Ovary (tissue), 3 donors: ENCODE measurements at regions not wholly inside any gene's neighbourhood (a gene's known extent, or its start where the extent isn't known, plus 50 kb on each side); places are given as distances from the start of the nearest gene placed in this dataset.

Source experiments
- CTCF ChIP-seq, 3 donors: fragments of 450-650 bp in 2 of 3; fragments of 200-600 bp in 1 of 3; IDR thresholded peaks; one replicate each; pipeline versions ENCODE4 v1.5.1 to v1.8.0; 2016 to 2022; ENCODE audit warnings: antibody characterized with exemption in 3 of 3, mild to moderate bottlenecking in 1 of 3
- EP300 ChIP-seq: sonication (generic); formaldehyde crosslinking; IDR thresholded peaks from one replicate; pipeline ENCODE4 v1.6.1; 2017; ENCODE audit warnings: antibody characterized with exemption
- donor health status: DM: no; HTN: no; CAD: no.

- TF ChIP-seq CTCF (IDR thresholded peaks at IDR 0.05) (no peak), EP300 (no peak)
Measured at GRCh38 chr5:164798110-164798509, 1292.7 kb downstream of the MAT2B start.
